ENCODE measurements at regions not wholly inside any gene's neighbourhood (a gene's known extent, or its start where the extent isn't known, plus 50 kb on each side); places are given as distances from the start of the nearest gene placed in this dataset.

GRCh38 chr6:131383421-131384411 lies 189.3 kb upstream of the ARG1 start:
- DNase-seq (ENCODE audit: low read depth, low spot score): no peak

DNA sequence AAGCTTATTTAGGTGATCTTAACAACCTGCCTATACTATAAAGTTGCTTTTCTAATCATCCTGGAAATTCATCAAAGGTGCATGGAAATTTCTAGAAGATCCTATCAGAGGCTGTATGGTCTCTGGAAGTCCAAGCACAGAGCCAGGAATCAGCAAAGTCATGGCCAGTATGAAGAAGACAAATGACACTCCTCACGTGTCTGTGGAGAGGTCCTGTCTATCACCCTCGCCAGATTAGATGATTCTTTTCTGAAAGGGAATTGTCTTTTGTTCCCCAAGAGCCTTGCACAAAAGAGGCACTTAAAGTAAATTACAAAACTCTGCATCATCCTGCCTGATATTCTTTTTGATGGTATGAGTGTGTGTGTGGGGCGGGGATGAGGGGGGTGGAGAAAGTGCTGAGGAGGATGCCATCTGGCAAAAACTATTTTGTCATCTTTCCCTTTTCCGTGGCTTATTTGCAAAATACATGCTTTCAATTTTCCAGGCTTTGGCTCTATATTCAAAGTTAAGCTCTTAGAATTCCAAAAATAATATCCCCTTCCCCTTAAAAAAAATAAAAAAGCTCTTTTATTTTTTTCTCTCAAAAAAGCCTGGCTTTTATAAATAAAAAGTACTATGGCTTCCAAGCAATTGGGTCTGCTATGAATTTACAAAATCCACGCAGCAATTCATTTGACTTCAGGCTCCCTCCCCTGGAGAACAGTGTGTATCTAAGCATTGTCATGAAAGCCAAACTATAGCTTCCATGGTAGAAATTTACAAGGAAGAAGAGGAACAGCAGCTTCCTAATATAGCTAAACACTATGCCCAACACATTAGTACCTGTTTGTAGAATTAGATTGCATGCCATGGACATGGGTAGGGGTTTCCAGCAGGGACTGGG lies 185.2 kb upstream of the ARG1 start:
- DNase-seq (ENCODE audit: low read depth, low spot score): no peak

DNA sequence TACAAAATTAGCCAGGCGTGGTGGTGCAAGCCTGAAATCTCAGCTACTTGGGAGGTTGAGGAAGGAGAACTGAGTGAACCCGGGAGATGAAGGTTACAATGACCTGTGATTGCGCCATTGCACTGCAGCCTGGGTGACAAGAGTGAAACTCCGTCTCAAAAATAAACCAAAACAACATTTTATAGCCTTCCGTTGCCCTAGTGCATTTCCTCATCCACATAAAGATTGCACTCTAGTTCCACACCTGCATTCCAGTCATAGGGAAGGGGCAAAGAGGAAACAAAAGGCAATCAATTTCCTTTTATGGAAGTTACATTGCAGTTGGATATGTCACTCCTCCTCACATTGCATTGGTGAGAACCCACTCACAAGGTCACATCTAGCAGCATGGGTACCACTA lies 182.7 kb upstream of the ARG1 start:
- no peak for DNase-seq (ENCODE audit: low read depth, low spot score)

- DNase-seq (ENCODE audit: low read depth, low spot score): no peak
Measured at GRCh38 chr6:131391116-131391515, 181.9 kb upstream of the ARG1 start.

- DNase-seq (ENCODE audit: low read depth, low spot score): no peak
Measured at GRCh38 chr6:131393433-131393832, 179.6 kb upstream of the ARG1 start.

DNA sequence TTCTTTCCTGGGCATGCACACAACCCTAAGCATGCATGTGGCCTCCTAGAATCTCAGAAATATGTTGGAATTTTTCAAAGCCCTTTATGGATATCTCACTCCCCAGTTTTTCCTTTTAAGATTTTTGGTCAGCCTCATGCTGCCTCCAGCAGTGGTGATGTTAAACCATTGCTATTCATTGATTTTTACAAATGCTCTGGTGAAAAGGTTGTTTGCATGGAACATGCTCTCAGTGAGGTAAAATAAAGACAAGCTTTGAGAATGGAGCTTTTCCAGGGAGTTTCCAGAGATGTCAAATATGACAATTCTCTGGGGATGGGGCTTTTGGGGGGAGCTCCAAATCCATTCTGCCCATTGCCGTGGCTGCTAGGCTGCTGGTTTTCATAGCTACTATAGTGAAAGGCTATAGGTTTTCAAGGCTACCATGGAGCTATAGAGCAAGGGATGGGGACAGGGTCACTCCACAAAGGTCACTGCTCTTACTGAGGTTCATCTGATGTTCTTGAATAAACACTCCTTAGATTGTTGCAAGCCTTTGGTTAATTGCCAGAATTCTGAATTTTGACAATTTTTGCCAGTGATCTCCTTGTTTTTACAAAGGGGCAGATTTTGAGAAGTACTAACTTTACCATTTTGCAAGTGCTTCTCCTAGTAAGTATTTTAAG lies 178.1 kb upstream of the ARG1 start:
- no peak for DNase-seq (ENCODE audit: low read depth, low spot score)

DNA sequence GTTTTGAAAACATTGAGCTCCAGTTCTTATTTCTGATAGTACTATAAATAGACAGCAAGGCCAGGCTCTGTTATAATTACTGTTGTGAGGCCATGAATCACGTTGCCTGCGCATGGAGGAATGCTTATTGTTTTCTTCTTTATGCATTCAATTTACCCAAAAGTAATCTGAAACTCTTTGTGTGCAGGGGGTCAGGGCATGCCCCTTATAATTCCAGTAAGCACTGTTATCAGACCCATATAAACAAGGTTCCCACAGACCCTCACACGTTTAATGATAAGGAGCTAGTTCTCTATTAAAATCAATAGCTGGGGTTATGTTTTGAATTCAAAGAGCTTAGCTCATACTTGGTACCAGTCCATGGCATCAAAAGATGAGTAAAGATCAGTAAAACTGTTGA lies 174.8 kb upstream of the ARG1 start:
- DNase-seq (ENCODE audit: low read depth, low spot score): no peak

DNA sequence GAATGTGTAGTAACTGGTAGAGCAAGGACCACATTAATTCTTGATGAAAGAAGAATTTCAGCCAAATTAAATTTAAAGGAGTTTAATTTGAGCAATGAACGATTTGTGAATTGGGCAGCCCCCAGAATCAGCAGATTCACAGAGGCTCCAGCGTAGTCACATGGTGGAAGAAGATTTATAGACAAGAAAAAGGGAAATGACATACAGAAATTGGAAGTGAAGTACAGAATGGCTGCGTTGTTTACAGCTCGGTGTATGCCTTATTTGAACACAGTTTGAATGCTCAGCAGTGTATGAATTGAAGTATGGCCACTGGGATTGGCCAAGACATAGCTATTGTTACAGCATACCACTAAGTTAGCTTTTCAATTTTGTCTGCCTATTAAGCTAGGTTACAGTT lies 173.6 kb upstream of the ARG1 start:
- DNase-seq (ENCODE audit: low read depth, low spot score): no peak

DNA sequence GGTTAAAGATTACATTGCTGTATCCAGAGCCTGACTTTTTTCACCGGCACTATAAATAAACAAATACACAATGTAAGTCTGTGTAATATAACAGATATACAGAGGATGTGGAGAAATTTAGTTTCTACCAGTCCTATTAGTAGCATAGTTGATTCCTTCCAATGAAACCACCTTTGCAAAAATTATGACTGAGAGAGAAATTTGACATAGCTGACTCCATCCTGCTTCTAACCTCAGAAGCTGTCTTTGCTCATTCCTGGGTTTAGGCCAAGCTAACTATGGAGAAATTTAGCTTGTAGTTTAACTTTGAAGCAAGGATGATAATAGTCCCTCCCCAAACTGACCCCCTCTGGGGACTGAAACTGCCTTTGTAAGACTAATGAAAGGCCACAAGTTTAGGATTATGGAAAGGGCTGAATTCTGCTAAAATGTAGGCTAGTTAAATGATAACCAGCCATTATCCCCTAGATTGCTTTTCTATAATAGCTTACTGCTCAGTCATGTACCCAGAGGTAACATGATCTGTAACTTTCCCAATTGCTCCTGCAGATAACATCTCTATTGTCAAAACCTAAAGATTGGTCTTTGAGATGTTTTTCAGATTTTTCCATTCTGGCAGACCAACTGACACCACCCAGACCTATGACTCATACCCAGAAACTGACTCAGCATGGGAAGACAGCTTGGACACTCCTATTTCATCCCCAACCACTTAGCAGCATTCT lies 172.8 kb upstream of the ARG1 start:
- no peak for DNase-seq (ENCODE audit: low read depth, low spot score)

GRCh38 chr6:131400779-131401496 lies 172.1 kb upstream of the ARG1 start:
- DNase-seq (ENCODE audit: low read depth, low spot score): no peak

DNA sequence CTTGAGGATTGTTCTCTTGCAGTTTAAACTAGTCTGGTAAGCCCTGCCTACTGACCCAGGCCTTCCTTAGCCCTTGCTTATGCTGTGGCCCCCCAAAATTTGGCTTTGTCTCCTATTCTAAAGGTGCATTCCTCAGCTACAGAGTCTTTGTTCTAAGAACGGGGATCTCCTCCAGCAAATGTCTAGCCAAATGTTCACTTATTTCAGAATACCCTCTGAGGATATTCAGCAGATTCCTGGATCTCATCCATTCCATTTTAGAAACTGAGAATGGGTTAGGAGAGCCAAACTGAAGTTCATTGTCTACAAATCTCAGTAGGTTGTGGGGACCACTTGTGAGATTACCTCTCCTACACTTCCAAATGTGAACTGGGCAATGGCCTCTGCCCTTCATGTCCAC lies 164.2 kb upstream of the ARG1 start:
- no peak for DNase-seq (ENCODE audit: low read depth, low spot score)

GRCh38 chr6:131410785-131411184 lies 162.2 kb upstream of the ARG1 start:
- DNase-seq (ENCODE audit: low read depth, low spot score): no peak

GRCh38 chr6:131412960-131413830 lies 159.8 kb upstream of the ARG1 start:
- no peak for DNase-seq (ENCODE audit: low read depth, low spot score)

DNA sequence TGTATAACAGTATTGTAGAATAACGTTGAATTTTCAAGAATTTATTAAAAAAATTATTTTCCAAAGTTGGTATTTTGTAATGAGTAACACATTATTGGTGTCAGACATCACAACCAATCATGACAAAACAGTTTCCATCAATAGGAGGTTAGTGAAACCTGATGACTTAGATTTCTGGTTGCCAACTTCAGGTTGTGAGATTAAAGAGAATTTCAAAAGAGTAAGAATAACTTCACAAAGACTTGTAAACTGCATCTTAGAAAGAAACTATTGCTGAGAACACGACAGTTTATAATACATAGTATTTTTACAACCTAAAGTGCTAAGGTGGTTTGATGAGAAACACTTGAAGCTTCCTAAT lies 159.2 kb upstream of the ARG1 start:
- DNase-seq (ENCODE audit: low read depth, low spot score): no peak

- no peak for DNase-seq (ENCODE audit: low read depth, low spot score)
Measured at GRCh38 chr6:131414956-131415355, 158.1 kb upstream of the ARG1 start.

DNA sequence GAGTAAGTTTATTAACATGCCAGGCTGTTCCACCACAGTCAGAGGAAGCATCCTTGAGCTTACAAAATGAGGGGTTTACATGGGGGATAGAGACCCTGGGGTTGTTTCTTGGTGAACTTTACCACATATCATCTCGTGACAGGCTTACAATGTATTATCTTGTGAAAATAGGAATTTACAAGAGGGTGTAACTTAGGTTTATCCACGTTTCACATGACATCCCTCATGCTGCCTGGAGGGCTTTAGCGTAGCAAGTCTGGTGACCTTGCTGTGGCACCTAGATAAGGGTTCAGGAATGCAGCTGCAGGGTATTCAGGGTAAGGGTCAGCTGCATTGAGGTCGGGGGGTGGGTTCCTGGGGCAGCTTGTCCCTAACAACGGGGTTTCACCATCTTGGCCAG lies 154.6 kb upstream of the ARG1 start:
- DNase-seq (ENCODE audit: low read depth, low spot score): no peak

DNA sequence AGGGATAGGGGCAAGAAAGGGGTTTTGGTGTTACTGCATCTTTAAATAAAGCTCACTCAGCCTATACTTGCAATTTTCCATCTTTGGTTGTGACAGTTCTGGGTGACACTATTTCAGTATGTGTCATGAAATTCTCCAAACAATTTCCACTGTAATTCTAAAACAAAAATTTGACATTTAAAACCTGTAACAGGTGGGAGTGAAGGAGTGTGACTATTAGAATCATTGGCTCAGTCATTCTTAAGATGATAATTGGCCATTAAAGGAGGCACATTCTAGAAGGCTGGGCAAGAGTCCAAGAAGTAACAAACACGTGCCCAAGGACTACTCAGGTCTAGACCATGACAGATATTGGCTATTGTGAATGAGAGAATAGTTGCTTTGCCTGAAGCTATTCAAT lies 153.3 kb upstream of the ARG1 start:
- DNase-seq (ENCODE audit: low read depth, low spot score): no peak

DNA sequence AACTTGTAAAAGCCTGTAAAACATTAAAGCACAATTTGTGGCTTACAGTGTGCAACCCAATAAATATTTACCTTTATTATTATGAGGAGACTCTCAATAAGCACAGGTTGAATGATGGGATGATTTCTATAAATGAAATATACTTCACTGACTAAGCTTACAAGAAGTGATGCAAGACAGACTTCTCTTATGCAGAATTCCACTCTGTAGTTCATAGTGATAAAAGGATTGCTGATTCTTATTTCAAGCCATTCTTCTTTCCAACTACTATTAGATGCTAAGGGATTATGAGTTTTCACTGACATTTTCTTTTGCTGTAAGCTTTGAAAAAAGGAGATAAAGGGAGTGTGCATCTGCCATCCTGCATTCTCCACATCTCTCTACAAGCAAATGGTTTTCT lies 149.0 kb upstream of the ARG1 start:
- DNase-seq (ENCODE audit: low read depth, low spot score): no peak

GRCh38 chr6:131424475-131424874 lies 148.6 kb upstream of the ARG1 start:
- no peak for DNase-seq (ENCODE audit: low read depth, low spot score)

All from pulmonary artery endothelial cell (primary cell).